Upper lobe of left lung (tissue), 4 donors: ENCODE measurements at regions not wholly inside any gene's neighbourhood (a gene's known extent, or its start where the extent isn't known, plus 50 kb on each side); places are given as distances from the start of the nearest gene placed in this dataset.

ENCODE experiments used
- CTCF ChIP-seq, 6 experiments: fragments of 450-650 bp in 4 of 6; fragments of 200-600 bp in 2 of 6; sonication (generic) in 2 of 6; IDR thresholded peaks; one replicate each; pipeline ENCODE4 v1.5.1; 2016 to 2019; ENCODE audit warnings: antibody characterized with exemption in 6 of 6
- EP300 ChIP-seq, 4 donors: sonication (generic); formaldehyde crosslinking; IDR thresholded peaks; one replicate each; pipeline ENCODE4 v1.5.1; 2017; ENCODE audit warnings: antibody characterized with exemption in 4 of 4, control low read depth in 2 of 4

DNA sequence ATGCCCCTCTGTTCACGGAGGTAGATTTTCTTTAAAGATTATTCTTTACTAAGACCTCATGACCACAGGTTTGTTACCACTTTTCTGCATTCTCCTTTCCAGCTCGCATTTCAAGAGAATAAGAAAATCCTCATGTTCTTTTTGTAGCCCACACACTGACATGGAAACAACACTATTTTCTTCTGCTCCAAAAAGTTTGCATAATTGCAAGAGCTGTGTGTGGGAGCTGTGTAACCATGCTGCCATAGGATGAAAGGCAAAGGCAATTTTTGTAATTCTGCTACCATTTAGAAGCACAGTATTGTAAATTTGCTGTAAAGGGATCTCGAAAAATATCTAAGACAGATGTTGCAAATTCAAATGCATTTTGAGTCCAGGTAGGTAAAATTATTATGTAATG is 302.4 kb upstream of the EMCN start:
- TF ChIP-seq CTCF (IDR thresholded peaks at IDR 0.05), result no peak
- TF ChIP-seq EP300 (IDR thresholded peaks at IDR 0.05), result no peak
